DND-41 (cell line): ENCODE measurements at regions not wholly inside any gene's neighbourhood (a gene's known extent, or its start where the extent isn't known, plus 50 kb on each side); places are given as distances from the start of the nearest gene placed in this dataset.

Source experiments
- ATAC-seq: fragments of 200-7000 bp; cut with Tn5 transposase; 3 replicates; pipeline ENCODE4 v1.9.1; 2021; ENCODE audit warnings: low read depth; ENCODE audit not compliant: insufficient read depth
- DNase-seq: peaks from one replicate; pipeline ENCODE4 v3.0.0-alpha.2; 2020
- H2AFZ ChIP-seq: 2 replicates; pipeline ENCODE4 v1.6.0; 2012; ENCODE audit warnings: low read depth, low read length
- H3K27ac ChIP-seq: 2 replicates; pipeline ENCODE4 v1.5.1; 2012; ENCODE audit warnings: low read length, inconsistent platforms
- H3K27me3 ChIP-seq: fragments of 200-600 bp; sonication (generic); 2 replicates; pipeline ENCODE4 v1.6.0; 2012; ENCODE audit warnings: low read length, mild to moderate bottlenecking, inconsistent platforms; ENCODE audit not compliant: insufficient read depth, poor library complexity
- H3K36me3 ChIP-seq: 2 replicates; pipeline ENCODE4 v1.5.1; 2012; ENCODE audit warnings: low read length, inconsistent platforms; ENCODE audit not compliant: insufficient read depth
- H3K4me1 ChIP-seq: 2 replicates; pipeline ENCODE4 v1.5.1; 2012; ENCODE audit warnings: mild to moderate bottlenecking, low read length; ENCODE audit not compliant: insufficient read depth
- H3K4me2 ChIP-seq: 2 replicates; pipeline ENCODE4 v1.6.0; 2012; ENCODE audit warnings: mild to moderate bottlenecking, moderate library complexity, low read length, inconsistent platforms; ENCODE audit not compliant: insufficient read depth
- H3K4me3 ChIP-seq, 2 experiments: fragments of 200-600 bp in 1 of 2; shearing (Covaris generic) in 1 of 2; 2 replicates each; pipeline ENCODE4 v1.5.1; 2012 to 2016; ENCODE audit warnings: inconsistent platforms in 2 of 2, low read length in 2 of 2, mild to moderate bottlenecking in 2 of 2, low read depth in 1 of 2, moderate library complexity in 1 of 2
- H3K79me2 ChIP-seq: 2 replicates; pipeline ENCODE4 v1.6.0; 2012; ENCODE audit warnings: low read length, inconsistent platforms; ENCODE audit not compliant: insufficient read depth
- H3K9ac ChIP-seq: 2 replicates; pipeline ENCODE4 v1.6.0; 2012; ENCODE audit warnings: low read depth, mild to moderate bottlenecking, inconsistent platforms, low read length, moderate library complexity
- H3K9me3 ChIP-seq: 2 replicates; pipeline ENCODE4 v1.5.1; 2012; ENCODE audit warnings: low read length, moderate library complexity, mild to moderate bottlenecking, inconsistent platforms; ENCODE audit not compliant: insufficient read depth, severe bottlenecking
- H4K20me1 ChIP-seq: 2 replicates; pipeline ENCODE4 v1.6.0; 2012; ENCODE audit warnings: low read length; ENCODE audit not compliant: insufficient read depth
- CTCF ChIP-seq: IDR thresholded peaks from 2 replicates; pipeline ENCODE4 v1.5.1; 2012; ENCODE audit warnings: borderline replicate concordance, low read length, moderate library complexity, mild to moderate bottlenecking; ENCODE audit not compliant: poor library complexity, severe bottlenecking; ENCODE audit errors: extremely low read depth
- EZH2 ChIP-seq: IDR thresholded peaks from 3 replicates; pipeline ENCODE4 v1.6.1; 2012; ENCODE audit warnings: borderline replicate concordance, low read depth, mild to moderate bottlenecking, moderate library complexity, low read length, inconsistent platforms; ENCODE audit not compliant: severe bottlenecking

DNA sequence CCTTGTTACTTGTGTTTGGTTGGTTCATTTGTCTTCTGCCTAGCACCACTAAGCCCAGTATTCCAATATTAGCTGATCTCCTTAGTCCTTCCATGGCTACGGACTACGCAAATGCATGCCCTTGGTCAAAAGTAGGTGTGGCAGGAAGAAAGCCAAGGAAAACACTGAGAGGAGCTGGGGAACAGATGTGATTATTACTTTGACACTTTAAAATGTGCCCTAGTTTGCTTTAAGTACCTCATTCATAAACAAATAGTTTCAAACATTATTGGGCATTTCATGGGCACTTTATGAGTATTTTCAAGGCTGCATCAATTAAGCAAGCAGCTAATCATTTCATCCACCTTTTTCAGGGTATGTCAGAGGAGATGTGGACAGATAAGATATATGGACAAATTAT lies 60.1 kb upstream of the HDDC2 start:
- H3K4me1 ChIP-seq, result no peaks in the 10 kb centered on the region
- no peak overlapping the region for H3K4me3 ChIP-seq
- no peaks in the 10 kb centered on the region for H3K9me3 ChIP-seq
- no peak overlapping the region for H3K9ac ChIP-seq
- H3K36me3 ChIP-seq, result no peaks in the 10 kb centered on the region
- TF ChIP-seq EZH2 (no peak), CTCF (no peak)
- no peaks in the 10 kb centered on the region for H4K20me1 ChIP-seq
- H3K79me2 ChIP-seq, result no peaks in the 10 kb centered on the region
- H3K4me2 ChIP-seq, result no peak overlapping the region
- no peak overlapping the region for H3K27ac ChIP-seq
- no peak for ATAC-seq
- H3K27me3 ChIP-seq, result peaks cover 4% of the 10 kb centered on the region
- no peak for DNase-seq
- H2AFZ ChIP-seq, result no peak overlapping the region

DNA sequence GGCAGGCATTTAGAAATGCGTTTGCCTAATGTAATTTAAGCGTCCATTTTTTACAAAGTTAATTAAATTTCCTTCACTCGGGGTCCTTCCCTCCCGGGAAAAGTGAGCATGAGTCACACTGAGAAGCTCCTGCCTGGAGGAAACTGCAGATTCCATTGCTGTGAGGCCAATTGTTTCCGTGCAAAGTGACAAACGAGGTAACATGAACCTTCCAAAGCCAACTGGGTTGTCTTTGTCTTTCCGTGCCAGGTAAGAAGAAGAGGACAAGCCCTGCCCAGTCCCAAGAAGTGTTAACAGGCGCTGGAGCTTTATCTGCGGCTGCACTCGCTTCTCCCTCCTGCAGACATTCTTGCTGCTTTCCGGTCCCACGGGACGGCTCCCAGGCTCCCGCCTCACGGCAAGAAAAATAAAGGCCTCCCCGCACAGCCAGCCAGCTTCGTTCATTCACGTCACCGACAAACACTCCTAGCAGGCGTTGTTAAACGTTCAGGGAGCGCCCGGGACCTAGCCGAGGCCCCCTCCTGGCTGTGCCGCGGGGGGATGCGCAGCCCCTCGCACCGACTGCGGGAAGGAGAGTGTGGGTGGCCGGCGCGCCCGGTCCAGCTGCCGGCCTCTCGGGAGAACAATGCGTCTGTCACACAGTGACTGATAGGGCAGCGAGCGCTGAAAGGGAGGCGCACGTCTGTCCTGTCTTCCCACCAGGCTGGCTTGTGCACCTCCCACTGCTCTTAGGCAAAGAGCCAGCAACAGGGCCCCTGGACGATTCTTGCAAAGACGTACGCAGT lies 61.5 kb upstream of the HDDC2 start:
- no peaks in the 10 kb centered on the region for H3K79me2 ChIP-seq
- H3K36me3 ChIP-seq, result no peaks in the 10 kb centered on the region
- H3K9me3 ChIP-seq, result no peaks in the 10 kb centered on the region
- H2AFZ ChIP-seq, result no peak overlapping the region
- H3K9ac ChIP-seq, result no peak overlapping the region
- no peaks in the 10 kb centered on the region for H4K20me1 ChIP-seq
- H3K27me3 ChIP-seq, result peaks cover 3% of the 10 kb centered on the region
- TF ChIP-seq CTCF (no peak), EZH2 (no peak)
- no peak overlapping the region for H3K4me2 ChIP-seq
- H3K4me1 ChIP-seq, result no peaks in the 10 kb centered on the region
- ATAC-seq (no peak), DNase-seq (no peak)
- H3K27ac ChIP-seq, result no peak overlapping the region
- no peak overlapping the region for H3K4me3 ChIP-seq

- peaks cover 3% of the 10 kb centered on the region for H3K27me3 ChIP-seq
- H3K36me3 ChIP-seq, result no peaks in the 10 kb centered on the region
- no peak for TF ChIP-seq CTCF
- no peak for TF ChIP-seq EZH2
- H3K4me1 ChIP-seq, result no peaks in the 10 kb centered on the region
- DNase-seq (no peak), ATAC-seq (no peak)
- no peak overlapping the region for H3K9ac ChIP-seq
- no peak overlapping the region for H3K4me2 ChIP-seq
- no peaks in the 10 kb centered on the region for H4K20me1 ChIP-seq
- H3K79me2 ChIP-seq, result no peaks in the 10 kb centered on the region
- H3K4me3 ChIP-seq, result no peak overlapping the region
- no peaks in the 10 kb centered on the region for H3K9me3 ChIP-seq
- no peak overlapping the region for H2AFZ ChIP-seq
- no peak overlapping the region for H3K27ac ChIP-seq
These were observed 62.0 kb upstream of the HDDC2 start for GRCh38 chr6:125363824-125364165.
